ENCODE measurements at regions not wholly inside any gene's neighbourhood (a gene's known extent, or its start where the extent isn't known, plus 50 kb on each side); places are given as distances from the start of the nearest gene placed in this dataset.
A peak's percentile ranks its signal among the peaks of the same experiment; 100 is the strongest.

GRCh38 chr6:91132461-91132860 lies 545.6 kb upstream of the MAP3K7 start:
- Histone ChIP-seq H3K4me3 (ENCODE audit: insufficient read depth, low read depth, low read length) (no peak overlapping the region), H3K36me3 (replicated peaks; ENCODE audit: control insufficient read depth, insufficient read depth, low read length) (no peaks in the 10 kb centered on the region), H3K27me3 (ENCODE audit: control insufficient read depth, insufficient read depth, low read length) (no peaks in the 10 kb centered on the region)
- DNase-seq = no peak

DNA sequence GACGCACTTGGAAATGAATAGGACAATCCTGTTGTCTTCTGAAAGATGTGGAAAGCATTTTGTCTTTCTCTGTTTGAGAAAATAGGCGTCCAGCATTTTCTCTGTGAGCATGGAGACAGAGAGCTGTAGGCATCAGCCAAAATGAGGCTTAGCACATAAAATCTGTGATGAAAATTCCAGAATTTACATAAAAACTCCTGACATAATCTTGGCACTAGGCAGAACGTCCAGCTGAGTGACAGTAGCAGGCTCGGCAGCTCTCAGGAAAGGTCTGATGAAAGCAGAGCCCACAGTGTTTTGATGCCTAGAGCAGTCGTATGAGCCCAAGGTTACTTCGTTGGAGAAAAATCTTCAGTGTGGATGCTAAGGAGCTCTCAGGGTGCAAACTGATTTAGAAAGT lies 543.3 kb upstream of the MAP3K7 start:
- Histone ChIP-seq H3K4me3 (ENCODE audit: insufficient read depth, low read depth, low read length) (no peak overlapping the region), H3K27me3 (ENCODE audit: control insufficient read depth, insufficient read depth, low read length) (no peaks in the 10 kb centered on the region), H3K36me3 (replicated peaks; ENCODE audit: control insufficient read depth, insufficient read depth, low read length) (no peaks in the 10 kb centered on the region)
- no peak for DNase-seq

GRCh38 chr6:91127752-91128151 lies 540.9 kb upstream of the MAP3K7 start:
- Histone ChIP-seq H3K4me3 (ENCODE audit: insufficient read depth, low read depth, low read length) (no peak overlapping the region), H3K27me3 (ENCODE audit: control insufficient read depth, insufficient read depth, low read length) (no peaks in the 10 kb centered on the region)
- no peak for DNase-seq

DNA sequence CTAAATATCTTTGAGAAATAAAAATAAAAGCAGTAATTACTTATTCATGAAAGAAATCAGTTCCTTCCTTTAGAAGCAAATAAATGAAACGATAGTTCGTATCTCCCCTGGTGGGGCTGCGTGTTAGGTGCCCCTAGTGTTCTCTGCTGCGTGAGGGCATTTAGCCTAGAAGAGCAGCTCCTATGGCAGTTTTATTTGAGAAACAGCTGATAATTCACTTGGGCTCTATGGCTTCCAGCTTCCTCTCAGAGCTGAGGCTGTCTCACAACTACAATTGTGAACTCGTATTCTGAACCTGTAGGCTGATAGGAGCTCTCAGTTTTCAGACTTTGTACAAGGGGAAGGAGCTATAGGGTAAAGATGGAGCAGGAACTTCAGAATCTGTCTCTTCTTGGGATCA lies 540.0 kb upstream of the MAP3K7 start:
- H3K27me3 ChIP-seq (ENCODE audit: control insufficient read depth, insufficient read depth, low read length) = no peaks in the 10 kb centered on the region
- DNase-seq = no peak
- no peak overlapping the region for H3K4me3 ChIP-seq (ENCODE audit: insufficient read depth, low read depth, low read length)
- H3K36me3 ChIP-seq (replicated peaks; ENCODE audit: control insufficient read depth, insufficient read depth, low read length) = no peaks in the 10 kb centered on the region

More at GRCh38 chr6:91127752-91128151, 540.9 kb upstream of the MAP3K7 start:
- H3K36me3 ChIP-seq (replicated peaks; ENCODE audit: control insufficient read depth, insufficient read depth, low read length) = no peaks in the 10 kb centered on the region

- no peak overlapping the region for H3K4me3 ChIP-seq (ENCODE audit: insufficient read depth, low read depth, low read length)
- no peaks in the 10 kb centered on the region for H3K36me3 ChIP-seq (replicated peaks; ENCODE audit: control insufficient read depth, insufficient read depth, low read length)
- DNase-seq = no peak
- no peaks in the 10 kb centered on the region for H3K27me3 ChIP-seq (ENCODE audit: control insufficient read depth, insufficient read depth, low read length)
Observed at GRCh38 chr6:91117550-91117949, 530.7 kb upstream of the MAP3K7 start.

- H3K27me3 ChIP-seq (ENCODE audit: control insufficient read depth, insufficient read depth, low read length) = no peaks in the 10 kb centered on the region
- H3K36me3 ChIP-seq (replicated peaks; ENCODE audit: control insufficient read depth, insufficient read depth, low read length) = no peaks in the 10 kb centered on the region
- H3K4me3 ChIP-seq (ENCODE audit: insufficient read depth, low read depth, low read length) = no peak overlapping the region
- DNase-seq = no peak
Observed at GRCh38 chr6:91114123-91114708, 527.3 kb upstream of the MAP3K7 start.

DNA sequence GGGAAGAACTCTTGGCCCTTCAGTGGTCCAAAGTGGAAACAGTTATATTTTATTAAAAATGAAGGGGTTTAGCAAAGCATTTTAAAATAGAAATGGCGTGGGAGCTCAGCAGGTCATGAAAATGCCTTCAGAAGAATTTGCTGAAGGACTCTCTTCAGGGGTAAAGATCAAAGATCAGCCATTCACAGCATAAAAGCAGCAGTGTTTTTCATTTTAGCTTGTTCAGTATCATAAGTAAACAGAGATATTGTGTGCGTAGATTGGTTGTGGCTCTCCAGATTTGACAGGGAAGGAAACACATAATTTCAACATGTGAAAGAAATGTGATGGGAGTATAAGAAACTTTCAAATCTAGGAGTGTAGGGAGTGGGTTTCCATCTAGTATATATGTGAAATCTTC lies 519.2 kb upstream of the MAP3K7 start:
- no peaks in the 10 kb centered on the region for H3K27me3 ChIP-seq (ENCODE audit: control insufficient read depth, insufficient read depth, low read length)
- no peak for DNase-seq
- no peaks in the 10 kb centered on the region for H3K36me3 ChIP-seq (replicated peaks; ENCODE audit: control insufficient read depth, insufficient read depth, low read length)
- no peak overlapping the region for H3K4me3 ChIP-seq (ENCODE audit: insufficient read depth, low read depth, low read length)

- Histone ChIP-seq H3K27me3 (ENCODE audit: control insufficient read depth, insufficient read depth, low read length) (no peaks in the 10 kb centered on the region), H3K36me3 (replicated peaks; ENCODE audit: control insufficient read depth, insufficient read depth, low read length) (no peaks in the 10 kb centered on the region), H3K4me3 (ENCODE audit: insufficient read depth, low read depth, low read length) (no peak overlapping the region)
- DNase-seq = no peak
Observed at GRCh38 chr6:91105532-91105931, 518.7 kb upstream of the MAP3K7 start.

GRCh38 chr6:91099479-91099878 lies 512.6 kb upstream of the MAP3K7 start:
- no peak for DNase-seq
- Histone ChIP-seq H3K27me3 (ENCODE audit: control insufficient read depth, insufficient read depth, low read length) (no peaks in the 10 kb centered on the region), H3K4me3 (ENCODE audit: insufficient read depth, low read depth, low read length) (no peak overlapping the region), H3K36me3 (replicated peaks; ENCODE audit: control insufficient read depth, insufficient read depth, low read length) (no peaks in the 10 kb centered on the region)

GRCh38 chr6:91098006-91098405 lies 511.1 kb upstream of the MAP3K7 start:
- H3K36me3 ChIP-seq (replicated peaks; ENCODE audit: control insufficient read depth, insufficient read depth, low read length) = no peaks in the 10 kb centered on the region
- no peaks in the 10 kb centered on the region for H3K27me3 ChIP-seq (ENCODE audit: control insufficient read depth, insufficient read depth, low read length)
- no peak overlapping the region for H3K4me3 ChIP-seq (ENCODE audit: insufficient read depth, low read depth, low read length)
- DNase-seq = no peak

DNA sequence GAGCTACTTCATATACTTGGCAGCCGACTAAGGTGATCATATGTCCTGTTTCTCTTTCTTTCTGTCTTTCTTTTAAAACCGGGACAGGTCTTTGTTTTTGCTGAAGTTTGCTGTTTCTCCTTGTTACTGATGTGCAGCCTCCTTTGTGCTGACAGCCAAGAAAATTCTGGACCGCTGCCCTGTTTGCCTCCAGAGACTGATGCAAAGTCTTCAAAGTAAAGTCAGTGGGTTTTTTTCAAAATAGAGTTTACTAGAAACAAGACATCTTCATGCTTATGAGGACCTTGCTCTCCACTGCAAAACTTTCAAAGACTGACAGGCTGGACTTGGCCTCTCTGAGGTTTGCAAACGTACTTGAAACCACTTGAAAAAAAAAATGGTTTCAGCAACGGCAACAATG lies 510.5 kb upstream of the MAP3K7 start:
- Histone ChIP-seq H3K36me3 (replicated peaks; ENCODE audit: control insufficient read depth, insufficient read depth, low read length) (no peaks in the 10 kb centered on the region), H3K4me3 (ENCODE audit: insufficient read depth, low read depth, low read length) (no peak overlapping the region), H3K27me3 (ENCODE audit: control insufficient read depth, insufficient read depth, low read length) (no peaks in the 10 kb centered on the region)
- DNase-seq = no peak

DNA sequence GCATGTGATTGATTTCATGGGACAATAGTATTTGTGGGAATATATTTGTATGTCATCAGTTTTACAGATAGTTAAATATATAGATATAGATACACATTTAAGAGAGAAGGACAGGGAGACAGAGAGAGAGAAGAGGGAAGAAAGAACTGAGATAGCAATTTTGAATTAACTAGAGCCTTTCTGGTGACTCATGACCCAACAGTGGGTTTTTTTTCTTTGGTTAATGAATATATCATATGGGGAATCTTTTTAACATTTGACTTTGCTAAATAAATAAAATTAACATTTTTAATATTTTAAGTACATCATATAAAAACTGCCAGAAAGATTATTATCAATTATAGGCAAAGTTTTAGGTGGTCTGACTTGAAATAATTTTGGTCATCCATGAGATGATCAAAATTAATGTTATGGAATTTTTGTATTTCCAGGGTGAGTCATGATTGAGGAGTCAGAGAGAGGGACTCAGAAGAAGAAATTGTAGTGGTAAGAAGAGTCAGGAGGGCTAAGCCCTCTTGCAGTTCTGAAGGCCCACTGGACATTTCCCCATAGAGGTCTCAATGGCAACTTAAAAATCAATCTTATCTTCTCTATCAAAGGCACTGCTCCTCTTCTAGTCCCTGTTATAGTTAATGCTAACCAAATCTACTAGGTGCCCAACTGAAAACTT lies 508.1 kb upstream of the MAP3K7 start:
- no peak for DNase-seq
- H3K36me3 ChIP-seq (replicated peaks; ENCODE audit: control insufficient read depth, insufficient read depth, low read length) = no peaks in the 10 kb centered on the region
- no peak overlapping the region for H3K4me3 ChIP-seq (ENCODE audit: insufficient read depth, low read depth, low read length)
- H3K27me3 ChIP-seq (ENCODE audit: control insufficient read depth, insufficient read depth, low read length) = no peaks in the 10 kb centered on the region

- H3K36me3 ChIP-seq (replicated peaks; ENCODE audit: control insufficient read depth, insufficient read depth, low read length) = no peaks in the 10 kb centered on the region
- no peaks in the 10 kb centered on the region for H3K27me3 ChIP-seq (ENCODE audit: control insufficient read depth, insufficient read depth, low read length)
- DNase-seq = no peak
- H3K4me3 ChIP-seq (ENCODE audit: insufficient read depth, low read depth, low read length) = no peak overlapping the region
Observed at GRCh38 chr6:91094341-91094740, 507.5 kb upstream of the MAP3K7 start.

- Histone ChIP-seq H3K36me3 (replicated peaks; ENCODE audit: control insufficient read depth, insufficient read depth, low read length) (no peaks in the 10 kb centered on the region), H3K4me3 (ENCODE audit: insufficient read depth, low read depth, low read length) (no peak overlapping the region), H3K27me3 (ENCODE audit: control insufficient read depth, insufficient read depth, low read length) (no peaks in the 10 kb centered on the region)
- no peak for DNase-seq
Observed at GRCh38 chr6:91088976-91089375, 502.1 kb upstream of the MAP3K7 start.

DNA sequence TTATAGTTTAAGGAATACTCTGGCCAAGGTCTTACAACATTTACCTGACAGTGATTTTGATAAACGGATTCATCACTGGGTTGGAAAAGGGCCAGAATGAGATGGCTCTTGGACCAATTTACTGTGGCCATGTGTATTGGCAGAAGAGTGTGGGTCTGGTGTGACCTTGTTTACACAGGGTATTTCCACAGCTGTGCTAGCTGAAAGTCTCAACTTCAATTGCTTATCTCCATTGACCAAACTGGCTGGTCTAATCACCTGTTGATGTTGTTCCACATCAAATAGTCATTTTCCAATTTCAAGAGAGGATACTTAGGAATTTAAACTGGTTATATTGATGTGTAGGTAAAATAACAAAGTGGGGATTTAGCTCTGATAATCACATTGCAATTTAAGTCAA lies 501.6 kb upstream of the MAP3K7 start:
- H3K4me3 ChIP-seq (ENCODE audit: insufficient read depth, low read depth, low read length) = no peak overlapping the region
- H3K36me3 ChIP-seq (replicated peaks; ENCODE audit: control insufficient read depth, insufficient read depth, low read length) = no peaks in the 10 kb centered on the region
- no peak for DNase-seq
- H3K27me3 ChIP-seq (ENCODE audit: control insufficient read depth, insufficient read depth, low read length) = no peaks in the 10 kb centered on the region

GRCh38 chr6:91087908-91088307 lies 501.0 kb upstream of the MAP3K7 start:
- peak; percentile 26 for DNase-seq
- Histone ChIP-seq H3K27me3 (ENCODE audit: control insufficient read depth, insufficient read depth, low read length) (no peaks in the 10 kb centered on the region), H3K4me3 (ENCODE audit: insufficient read depth, low read depth, low read length) (no peak overlapping the region), H3K36me3 (replicated peaks; ENCODE audit: control insufficient read depth, insufficient read depth, low read length) (no peaks in the 10 kb centered on the region)
